Activated CD4-positive, alpha-beta memory T cell treated with anti-CD3 and anti-CD28 coated beads for 36 hours (primary cell): ENCODE measurements at regions not wholly inside any gene's neighbourhood (a gene's known extent, or its start where the extent isn't known, plus 50 kb on each side); places are given as distances from the start of the nearest gene placed in this dataset.
"Not testable (repeated sequence)": the region's sequence is repeated elsewhere in the genome, so short reads cannot be mapped to it uniquely, and the experiment has no call there.

ENCODE experiments used
- CTCF ChIA-PET: fragments of 350-600 bp; sonication (Branson Sonifier 250); formaldehyde crosslinking; loops from one replicate; lab custom pipeline; 2021; ENCODE audit warnings: antibody characterized with exemption, inconsistent platforms; lab: Charles Lee
- POLR2A ChIA-PET: fragments of 350-600 bp; sonication (Branson Sonifier 250); formaldehyde crosslinking; loops from one replicate; lab custom pipeline; 2021; ENCODE audit warnings: antibody characterized with exemption; lab: Charles Lee
- DNase-seq: peaks from one replicate; pipeline ENCODE4 v3.0.0-alpha.2; 2020
- H3K27ac Mint-ChIP-seq: one replicate; pipeline ENCODE4 v1.8.0; 2021; ENCODE audit warnings: mixed read lengths
- H3K27me3 Mint-ChIP-seq: one replicate; pipeline ENCODE4 v1.8.0; 2021; ENCODE audit warnings: mixed read lengths
- H3K36me3 Mint-ChIP-seq: one replicate; pipeline ENCODE4 v1.8.0; 2021; ENCODE audit warnings: mixed read lengths
- H3K4me1 Mint-ChIP-seq: one replicate; pipeline ENCODE4 v1.8.0; 2021; ENCODE audit warnings: low read depth, mixed read lengths
- H3K4me3 Mint-ChIP-seq: one replicate; pipeline ENCODE4 v1.8.0; 2021; ENCODE audit warnings: mild to moderate bottlenecking, mixed read lengths
- H3K9me3 Mint-ChIP-seq: one replicate; pipeline ENCODE4 v1.8.0; 2021; ENCODE audit warnings: mixed read lengths
- intact Hi-C: fragments of 100-400 bp; cut with micrococcal nuclease; formaldehyde crosslinking; loops from one replicate; pipeline ENCODE4 v1.15.1; 2023

DNA sequence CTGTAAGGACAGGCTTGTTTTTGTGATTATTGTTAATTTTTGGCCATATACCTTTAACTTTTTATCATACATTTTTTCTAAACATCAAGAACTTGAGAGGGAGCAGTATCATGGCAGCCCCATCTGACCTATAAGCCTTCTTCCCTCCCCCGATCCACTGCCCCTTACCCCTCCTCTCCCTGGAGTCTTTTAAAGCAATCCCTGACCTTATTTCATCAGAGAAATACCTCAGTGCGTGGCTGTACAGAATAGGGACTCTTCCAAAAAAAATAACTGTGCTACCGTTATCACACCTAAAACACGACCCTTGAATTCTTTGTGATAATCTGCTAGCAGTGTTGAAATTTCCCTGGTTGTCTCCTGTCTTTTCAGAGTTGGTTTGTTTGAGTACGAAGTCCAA is 4448.7 kb upstream of the TPTE start:
- CTCF ChIA-PET, H3K4me1 Mint-ChIP-seq, H3K36me3 Mint-ChIP-seq, H3K9me3 Mint-ChIP-seq, POLR2A ChIA-PET, intact Hi-C loops, H3K27me3 Mint-ChIP-seq, DNase-seq, H3K4me3 Mint-ChIP-seq, H3K27ac Mint-ChIP-seq: not testable (repeated sequence)

GRCh38 chr21:6073993-6074705 is 4447.2 kb upstream of the TPTE start:
- CTCF ChIA-PET, H3K36me3 Mint-ChIP-seq, H3K27me3 Mint-ChIP-seq, H3K4me3 Mint-ChIP-seq, H3K9me3 Mint-ChIP-seq, H3K27ac Mint-ChIP-seq, intact Hi-C loops, POLR2A ChIA-PET, DNase-seq, H3K4me1 Mint-ChIP-seq: not testable (repeated sequence)

DNA sequence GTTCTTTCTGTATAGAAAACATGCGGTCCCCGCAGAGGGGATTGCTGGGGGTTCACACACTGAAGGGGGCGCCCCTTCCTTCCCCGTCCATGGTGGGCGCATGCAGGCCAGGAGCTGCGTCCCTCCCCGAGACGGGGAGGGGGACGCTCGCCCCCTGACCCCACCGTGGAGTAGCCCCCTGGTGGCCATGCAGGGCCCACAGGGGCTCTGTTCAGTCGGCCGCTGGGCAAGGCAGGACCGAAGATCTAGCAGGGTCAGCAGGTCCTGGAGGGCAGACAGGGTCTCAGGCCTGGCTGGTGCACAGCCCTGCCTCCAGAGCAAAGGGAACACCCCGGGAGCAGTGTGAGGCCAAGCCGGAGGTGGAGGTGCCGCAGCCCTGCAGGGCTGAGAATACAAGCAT is 4446.4 kb upstream of the TPTE start:
- DNase-seq, H3K4me3 Mint-ChIP-seq, H3K4me1 Mint-ChIP-seq, POLR2A ChIA-PET, H3K36me3 Mint-ChIP-seq, H3K27ac Mint-ChIP-seq, H3K27me3 Mint-ChIP-seq, CTCF ChIA-PET, H3K9me3 Mint-ChIP-seq, intact Hi-C loops: not testable (repeated sequence)

DNA sequence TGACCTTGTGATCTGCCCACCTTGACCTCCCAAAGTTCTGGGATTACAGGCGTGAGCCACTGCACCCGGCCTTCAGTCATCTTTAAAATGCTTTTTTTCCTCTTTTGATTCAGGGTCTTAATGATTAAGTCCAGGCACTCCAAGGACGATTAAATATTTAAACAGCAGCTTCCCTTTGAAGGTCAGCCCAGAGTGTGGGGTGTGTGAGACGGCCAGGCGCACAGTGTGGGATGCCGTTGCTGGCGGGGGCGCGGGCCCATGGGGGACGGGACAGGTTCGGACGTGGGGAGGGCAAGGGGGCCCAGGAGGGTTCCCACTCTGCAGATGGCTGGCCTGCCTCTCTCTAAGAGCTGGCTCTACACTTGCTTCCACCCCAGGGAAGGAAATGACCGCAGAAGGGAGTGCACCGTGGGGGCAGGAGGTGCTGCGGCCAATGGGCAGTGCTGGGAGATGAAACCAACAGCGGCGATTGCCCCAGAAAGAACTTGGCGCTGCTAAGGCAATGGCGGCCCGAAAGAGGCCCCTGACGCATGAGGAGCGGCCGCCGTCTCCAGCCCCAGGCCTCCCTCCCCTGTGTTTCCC is 4445.7 kb upstream of the TPTE start:
- H3K9me3 Mint-ChIP-seq, H3K4me3 Mint-ChIP-seq, H3K27ac Mint-ChIP-seq, CTCF ChIA-PET, POLR2A ChIA-PET, H3K27me3 Mint-ChIP-seq, H3K4me1 Mint-ChIP-seq, intact Hi-C loops, H3K36me3 Mint-ChIP-seq, DNase-seq: not testable (repeated sequence)

DNA sequence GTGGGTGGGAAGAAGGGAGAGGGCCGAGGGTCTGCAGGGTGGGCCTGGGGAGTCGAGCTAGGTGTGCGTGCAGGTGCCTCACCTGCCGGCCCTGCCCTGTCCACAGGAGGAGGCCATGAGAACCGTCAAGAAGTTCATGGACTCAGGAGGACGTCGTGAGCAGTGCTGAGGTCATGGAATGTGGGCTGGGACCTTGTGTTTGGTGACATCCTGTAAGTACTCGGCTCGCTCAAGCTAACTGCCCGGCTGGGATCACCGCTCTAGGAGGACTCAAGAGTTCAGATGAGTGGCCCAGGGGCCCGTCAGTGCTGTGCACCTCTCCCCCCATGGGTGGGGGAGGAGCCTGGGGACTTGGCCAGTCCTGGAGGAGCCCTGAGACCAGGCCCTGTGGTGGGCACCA is 4444.0 kb upstream of the TPTE start:
- H3K27ac Mint-ChIP-seq, CTCF ChIA-PET, H3K9me3 Mint-ChIP-seq, H3K36me3 Mint-ChIP-seq, H3K4me3 Mint-ChIP-seq, H3K4me1 Mint-ChIP-seq, H3K27me3 Mint-ChIP-seq, POLR2A ChIA-PET, DNase-seq, intact Hi-C loops: not testable (repeated sequence)

DNA sequence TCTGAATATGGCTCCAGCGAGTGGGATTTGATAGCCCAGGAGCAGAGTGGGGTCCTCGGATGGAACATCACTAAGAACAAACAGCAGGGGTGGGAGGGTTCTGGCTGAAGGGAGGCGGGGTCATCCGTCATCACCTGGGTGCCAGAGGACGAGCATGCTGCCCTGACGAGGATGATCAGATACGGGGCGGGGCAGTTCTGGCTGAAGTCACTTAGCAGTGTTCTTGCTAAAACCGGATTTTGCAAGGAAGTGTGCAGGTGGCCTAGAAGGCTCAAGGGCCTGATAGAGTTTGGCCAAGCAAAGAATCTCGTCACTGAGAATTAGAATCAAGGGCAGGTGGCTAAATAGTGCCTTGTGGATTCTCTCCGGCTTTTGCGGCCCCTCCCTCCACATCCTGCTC is 4442.5 kb upstream of the TPTE start:
- POLR2A ChIA-PET, H3K27me3 Mint-ChIP-seq, intact Hi-C loops, H3K36me3 Mint-ChIP-seq, H3K27ac Mint-ChIP-seq, CTCF ChIA-PET, H3K4me3 Mint-ChIP-seq, H3K4me1 Mint-ChIP-seq, H3K9me3 Mint-ChIP-seq, DNase-seq: not testable (repeated sequence)

DNA sequence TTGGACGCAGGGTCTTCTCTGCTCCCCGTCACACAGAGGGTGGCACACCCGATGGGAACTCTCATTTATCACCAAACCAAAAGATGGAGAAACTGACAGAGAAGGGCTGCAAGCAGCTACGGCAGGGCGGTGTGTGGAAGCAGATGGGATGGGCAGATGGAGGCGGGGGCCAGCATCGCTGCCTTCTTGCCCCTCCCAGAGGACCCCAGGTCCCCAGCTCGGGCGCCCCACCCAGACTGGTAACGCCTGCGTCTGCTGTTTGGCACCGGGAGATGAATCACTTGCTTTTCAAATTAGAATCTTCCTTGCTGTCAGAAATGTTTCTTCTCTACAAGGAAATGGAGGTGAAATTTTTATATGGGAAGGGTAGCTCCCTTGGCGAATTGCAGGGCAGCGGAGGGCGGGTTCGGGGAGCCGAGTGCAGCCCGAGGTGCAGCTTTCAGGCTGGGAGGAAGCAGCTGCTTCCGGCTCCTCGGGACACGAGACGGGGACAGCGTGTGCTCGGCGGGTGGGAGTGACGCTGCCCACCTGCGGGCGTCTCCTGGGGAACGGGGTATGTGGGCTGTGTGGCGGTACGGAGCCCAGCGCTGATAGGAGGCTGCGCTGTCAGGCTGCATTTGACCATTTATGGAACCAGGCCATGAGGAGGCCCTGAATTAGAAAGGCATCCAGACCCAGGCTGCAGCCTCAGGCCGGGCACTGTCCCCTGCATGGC is 4440.3 kb upstream of the TPTE start:
- H3K9me3 Mint-ChIP-seq, H3K4me1 Mint-ChIP-seq, DNase-seq, POLR2A ChIA-PET, H3K36me3 Mint-ChIP-seq, intact Hi-C loops, H3K27me3 Mint-ChIP-seq, H3K27ac Mint-ChIP-seq, H3K4me3 Mint-ChIP-seq, CTCF ChIA-PET: not testable (repeated sequence)

DNA sequence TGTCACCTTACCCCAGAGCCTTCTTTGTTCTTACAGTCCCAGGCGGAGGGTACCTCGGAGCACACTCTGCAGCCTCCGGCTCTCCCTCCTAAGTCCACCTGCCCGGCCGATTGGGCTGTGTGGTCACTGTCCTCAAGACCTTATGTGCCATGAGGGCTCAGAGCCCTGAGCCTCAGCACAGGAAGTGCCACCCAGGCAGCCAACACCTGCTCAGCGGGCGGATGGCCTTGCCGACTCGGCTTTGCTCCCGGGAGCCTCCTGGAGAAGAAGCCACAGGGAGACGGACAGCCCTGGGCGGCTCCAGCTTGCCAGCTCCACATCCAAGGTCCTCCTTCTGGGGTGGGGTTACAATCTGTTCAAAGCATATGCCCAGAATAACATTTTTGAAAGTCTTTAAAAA is 4439.2 kb upstream of the TPTE start:
- POLR2A ChIA-PET, H3K9me3 Mint-ChIP-seq, intact Hi-C loops, H3K27me3 Mint-ChIP-seq, DNase-seq, CTCF ChIA-PET, H3K4me1 Mint-ChIP-seq, H3K27ac Mint-ChIP-seq, H3K4me3 Mint-ChIP-seq, H3K36me3 Mint-ChIP-seq: not testable (repeated sequence)

DNA sequence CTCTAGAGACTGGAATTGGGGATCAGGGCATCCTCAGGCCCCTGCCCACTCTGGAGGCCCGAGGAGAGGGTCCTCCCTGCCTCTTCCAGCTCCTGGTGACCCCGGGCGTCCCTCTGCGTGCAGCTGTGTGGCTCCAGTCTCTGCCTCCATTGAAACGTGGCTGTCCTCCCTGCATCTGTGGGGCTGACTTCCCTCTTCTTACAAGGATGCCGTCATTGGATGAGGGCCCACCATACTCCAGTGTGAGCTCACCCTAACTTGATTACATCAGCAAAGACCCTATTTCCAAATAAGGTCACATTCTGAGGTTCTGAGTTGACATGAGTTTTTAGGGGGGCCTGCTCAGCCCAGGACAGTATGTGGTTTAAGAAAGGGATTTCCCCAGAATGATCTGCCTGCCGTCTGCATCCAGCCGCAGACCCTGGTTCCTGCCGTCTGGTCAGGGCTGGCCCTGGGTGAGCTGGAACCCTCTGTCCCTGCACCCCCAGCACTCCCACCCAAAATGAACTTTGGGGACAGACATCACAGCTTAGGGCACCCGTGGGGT is 4437.7 kb upstream of the TPTE start:
- POLR2A ChIA-PET: not testable (repeated sequence)

GRCh38 chr21:6086038-6086437 is 4435.3 kb upstream of the TPTE start:
- H3K4me1 Mint-ChIP-seq, DNase-seq, H3K27me3 Mint-ChIP-seq, H3K27ac Mint-ChIP-seq, CTCF ChIA-PET, H3K36me3 Mint-ChIP-seq, H3K4me3 Mint-ChIP-seq, H3K9me3 Mint-ChIP-seq, POLR2A ChIA-PET, intact Hi-C loops: not testable (repeated sequence)

More for the DNA sequence above, 4437.7 kb upstream of the TPTE start:
- DNase-seq, intact Hi-C loops, CTCF ChIA-PET, H3K4me3 Mint-ChIP-seq, H3K9me3 Mint-ChIP-seq, H3K27ac Mint-ChIP-seq, H3K27me3 Mint-ChIP-seq, H3K36me3 Mint-ChIP-seq, H3K4me1 Mint-ChIP-seq: not testable (repeated sequence)

DNA sequence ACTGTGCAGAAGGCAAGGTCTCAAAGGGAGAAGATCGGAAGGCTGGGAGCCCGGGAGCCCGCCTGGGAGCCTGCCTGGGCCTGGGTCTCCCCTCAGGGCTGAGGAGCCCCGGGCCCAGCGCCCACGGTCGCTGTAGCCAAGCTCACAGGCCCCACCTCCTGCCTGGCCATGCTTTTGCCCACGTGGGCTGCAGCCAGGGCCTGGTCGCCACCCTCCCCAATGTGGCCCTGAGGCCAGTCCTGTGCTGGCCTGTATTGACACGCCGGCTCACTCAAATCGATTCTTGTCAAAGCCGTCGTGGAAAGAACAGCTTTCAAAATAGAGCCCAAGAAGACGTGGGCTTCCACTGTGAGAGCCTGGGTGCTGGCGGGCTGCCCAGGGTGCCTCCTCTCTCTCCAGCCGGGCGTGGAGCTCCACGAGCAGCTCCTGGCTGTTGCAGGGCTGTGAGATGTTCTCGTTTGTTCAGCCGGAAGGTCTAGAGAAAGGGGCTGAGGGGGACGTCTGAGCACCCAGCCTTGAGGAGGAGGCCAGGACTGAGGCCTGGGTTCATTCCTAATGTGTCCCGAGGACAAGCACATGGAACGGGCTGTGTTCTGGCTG is 4433.7 kb upstream of the TPTE start:
- H3K27ac Mint-ChIP-seq, intact Hi-C loops, H3K36me3 Mint-ChIP-seq, CTCF ChIA-PET, DNase-seq, H3K9me3 Mint-ChIP-seq, H3K4me1 Mint-ChIP-seq, POLR2A ChIA-PET, H3K4me3 Mint-ChIP-seq, H3K27me3 Mint-ChIP-seq: not testable (repeated sequence)

- H3K27me3 Mint-ChIP-seq, intact Hi-C loops, DNase-seq, H3K27ac Mint-ChIP-seq, H3K36me3 Mint-ChIP-seq, POLR2A ChIA-PET, H3K4me3 Mint-ChIP-seq, H3K9me3 Mint-ChIP-seq, CTCF ChIA-PET, H3K4me1 Mint-ChIP-seq: not testable (repeated sequence)
Measured at GRCh38 chr21:6090286-6090908, 4431.0 kb upstream of the TPTE start.
